HL-60/S4 treated with phorbol 12-myristate 13-acetate at 8.2 ng/mL for 4 days and 3 days (cell line): ENCODE measurements at regions not wholly inside any gene's neighbourhood (a gene's known extent, or its start where the extent isn't known, plus 50 kb on each side); places are given as distances from the start of the nearest gene placed in this dataset.
"Not testable (repeated sequence)": the region's sequence is repeated elsewhere in the genome, so short reads cannot be mapped to it uniquely, and the experiment has no call there.

ENCODE experiments used
- in situ Hi-C: fragments of 300-500 bp; cut with MboI; formaldehyde crosslinking; loops from 2 replicates; pipeline ENCODE4 v1.15.0; 2022; ENCODE audit warnings: low sequenced_read_pairs

GRCh38 chr6:165173484-165173883, 135.9 kb downstream of the C6orf118 start:
- in situ Hi-C loops: no loop called here

- in situ Hi-C loops: no loop called here
Observed at GRCh38 chr6:165167861-165168260, 141.5 kb downstream of the C6orf118 start.

- in situ Hi-C loops: no loop called here
Observed at GRCh38 chr6:165167311-165167710, 142.1 kb downstream of the C6orf118 start.

GRCh38 chr6:165163519-165163918, 145.9 kb downstream of the C6orf118 start:
- in situ Hi-C loops: no loop called here

GRCh38 chr6:165159460-165159859, 149.9 kb downstream of the C6orf118 start:
- in situ Hi-C loops: no loop called here

GRCh38 chr6:165146456-165146855, 162.9 kb downstream of the C6orf118 start:
- in situ Hi-C loops: no loop called here

GRCh38 chr6:165135889-165136288, 173.5 kb downstream of the C6orf118 start:
- in situ Hi-C loops: no loop called here

GRCh38 chr6:165129086-165129485, 180.3 kb downstream of the C6orf118 start:
- in situ Hi-C loops: no loop called here

- in situ Hi-C loops: not testable (repeated sequence)
Observed at GRCh38 chr6:165127743-165128142, 181.7 kb downstream of the C6orf118 start.

GRCh38 chr6:165124681-165125080, 184.7 kb downstream of the C6orf118 start:
- in situ Hi-C loops: not testable (repeated sequence)

- in situ Hi-C loops: no loop called here
Observed at GRCh38 chr6:165119231-165120020, 190.0 kb downstream of the C6orf118 start.

- in situ Hi-C loops: no loop called here
Observed at GRCh38 chr6:165118736-165119135, 190.7 kb downstream of the C6orf118 start.

- in situ Hi-C loops: no loop called here
Observed at GRCh38 chr6:165117806-165118205, 191.6 kb downstream of the C6orf118 start.

GRCh38 chr6:165117121-165117520, 192.3 kb downstream of the C6orf118 start:
- in situ Hi-C loops: no loop called here

- in situ Hi-C loops: no loop called here
Observed at GRCh38 chr6:165110860-165111259, 198.5 kb downstream of the C6orf118 start.

GRCh38 chr6:165109011-165109410, 200.4 kb downstream of the C6orf118 start:
- in situ Hi-C loops: no loop called here

- in situ Hi-C loops: no loop called here
Observed at GRCh38 chr6:165106261-165106660, 203.1 kb downstream of the C6orf118 start.

- in situ Hi-C loops: no loop called here
Observed at GRCh38 chr6:165098165-165098564, 211.2 kb downstream of the C6orf118 start.

- in situ Hi-C loops: no loop called here
Observed at GRCh38 chr6:165096868-165097267, 212.5 kb downstream of the C6orf118 start.

GRCh38 chr6:165096209-165096608, 213.2 kb downstream of the C6orf118 start:
- in situ Hi-C loops: no loop called here

- in situ Hi-C loops: no loop called here
Observed at GRCh38 chr6:165092881-165093595, 216.4 kb downstream of the C6orf118 start.

GRCh38 chr6:165091121-165091785, 218.2 kb downstream of the C6orf118 start:
- in situ Hi-C loops: no loop called here
